Activated naive CD8-positive, alpha-beta T cell treated with anti-CD3 and anti-CD28 coated beads for 36 hours (primary cell): ENCODE measurements at regions not wholly inside any gene's neighbourhood (a gene's known extent, or its start where the extent isn't known, plus 50 kb on each side); places are given as distances from the start of the nearest gene placed in this dataset.

Experiments
- DNase-seq: peaks from one replicate; pipeline ENCODE4 v3.0.0; 2021
- H3K27ac Mint-ChIP-seq: one replicate; pipeline ENCODE4 v1.8.0; 2022; ENCODE audit warnings: mild to moderate bottlenecking, moderate library complexity, mixed read lengths
- H3K27me3 Mint-ChIP-seq: one replicate; pipeline ENCODE4 v1.8.0; 2022; ENCODE audit warnings: mild to moderate bottlenecking, mixed read lengths
- H3K36me3 Mint-ChIP-seq: one replicate; pipeline ENCODE4 v1.8.0; 2021; ENCODE audit warnings: mild to moderate bottlenecking, mixed read lengths
- H3K4me1 Mint-ChIP-seq: one replicate; pipeline ENCODE4 v1.8.0; 2021; ENCODE audit warnings: mixed read lengths
- H3K4me3 Mint-ChIP-seq: one replicate; pipeline ENCODE4 v1.8.0; 2022; ENCODE audit warnings: mild to moderate bottlenecking, moderate library complexity, mixed read lengths
- H3K9me3 Mint-ChIP-seq: one replicate; pipeline ENCODE4 v1.8.0; 2022; ENCODE audit warnings: mixed read lengths

- H3K4me3 Mint-ChIP-seq: no peak overlapping the region
- no peaks in the 10 kb centered on the region for H3K36me3 Mint-ChIP-seq
- H3K27me3 Mint-ChIP-seq: peaks cover 12% of the 10 kb centered on the region
- no peak for DNase-seq
- H3K9me3 Mint-ChIP-seq: no peaks in the 10 kb centered on the region
- H3K4me1 Mint-ChIP-seq: no peaks in the 10 kb centered on the region
- no peak overlapping the region for H3K27ac Mint-ChIP-seq
These were observed 207.6 kb upstream of the SMIM21 start for GRCh38 chr18:75635096-75635495.

DNA sequence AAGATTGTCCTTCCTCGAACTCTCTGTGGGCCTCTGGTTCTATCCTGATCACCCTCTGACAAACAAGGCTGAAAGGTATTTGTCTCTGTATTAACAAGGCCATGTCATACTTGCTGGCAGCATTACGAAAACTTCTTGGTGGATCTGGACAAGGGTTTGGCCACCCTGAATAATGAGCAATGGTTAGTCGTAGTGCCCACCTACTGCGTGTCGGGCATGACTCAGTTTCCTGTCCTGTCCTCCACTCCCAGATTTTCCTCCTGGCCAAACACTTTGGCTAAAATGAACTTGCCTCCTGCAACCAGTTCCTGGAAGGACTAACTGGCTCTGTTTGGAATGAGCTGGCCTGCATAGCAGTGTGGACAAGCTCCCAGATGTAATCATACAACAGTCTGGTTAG, 198.5 kb upstream of the SMIM21 start:
- Mint-ChIP-seq H3K27me3 (peaks cover 9% of the 10 kb centered on the region), H3K27ac (no peak overlapping the region), H3K9me3 (no peaks in the 10 kb centered on the region), H3K4me3 (no peak overlapping the region), H3K36me3 (no peaks in the 10 kb centered on the region), H3K4me1 (no peaks in the 10 kb centered on the region)
- no peak for DNase-seq

DNA sequence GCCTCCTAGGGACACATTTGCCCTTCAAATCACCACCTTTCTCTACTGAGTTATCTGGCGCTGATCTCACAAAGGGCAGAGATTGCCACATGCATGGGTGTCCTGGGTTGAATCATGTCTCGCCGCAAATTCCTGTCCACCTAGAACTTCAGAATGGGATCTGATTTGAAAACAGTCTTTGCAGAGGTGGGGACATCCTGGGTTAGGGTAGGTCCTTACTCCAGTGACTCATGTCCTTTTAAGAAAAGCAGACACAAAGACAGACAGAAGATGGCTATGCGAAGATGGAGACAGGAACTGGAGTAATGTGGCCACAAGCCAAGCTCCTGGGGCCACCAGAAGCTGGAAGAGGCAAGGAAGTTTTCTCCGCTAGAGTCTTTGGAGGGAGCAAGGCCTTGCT, 197.4 kb upstream of the SMIM21 start:
- H3K27ac Mint-ChIP-seq: no peak overlapping the region

DNA sequence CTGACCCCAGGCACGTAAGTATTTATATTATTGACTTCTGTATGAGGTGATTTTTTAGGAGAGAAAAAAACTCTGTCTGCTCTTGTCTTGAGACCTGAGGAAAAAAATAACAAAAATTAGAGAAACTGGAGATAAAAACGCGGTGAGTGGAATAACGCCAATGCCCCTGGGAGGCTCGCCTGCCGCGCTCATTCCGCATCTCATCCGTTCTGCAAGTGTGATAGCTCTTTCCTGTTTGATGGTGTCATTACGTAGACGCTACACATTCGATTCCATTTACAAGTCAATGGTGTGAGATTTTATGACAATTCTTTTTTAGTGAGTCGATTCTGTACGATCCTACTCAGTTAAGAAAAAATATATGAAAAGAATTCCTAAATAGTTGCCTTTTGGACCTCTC, 194.3 kb upstream of the SMIM21 start:
- Mint-ChIP-seq H3K27me3 (peaks cover 8% of the 10 kb centered on the region), H3K9me3 (no peaks in the 10 kb centered on the region), H3K4me3 (no peak overlapping the region), H3K27ac (no peak overlapping the region), H3K36me3 (no peaks in the 10 kb centered on the region), H3K4me1 (no peaks in the 10 kb centered on the region)
- DNase-seq: no peak

More for the DNA sequence above, 197.4 kb upstream of the SMIM21 start:
- Mint-ChIP-seq H3K4me3 (no peak overlapping the region), H3K4me1 (no peaks in the 10 kb centered on the region), H3K27me3 (peaks cover 6% of the 10 kb centered on the region), H3K9me3 (no peaks in the 10 kb centered on the region), H3K36me3 (no peaks in the 10 kb centered on the region)
- DNase-seq: no peak

DNA sequence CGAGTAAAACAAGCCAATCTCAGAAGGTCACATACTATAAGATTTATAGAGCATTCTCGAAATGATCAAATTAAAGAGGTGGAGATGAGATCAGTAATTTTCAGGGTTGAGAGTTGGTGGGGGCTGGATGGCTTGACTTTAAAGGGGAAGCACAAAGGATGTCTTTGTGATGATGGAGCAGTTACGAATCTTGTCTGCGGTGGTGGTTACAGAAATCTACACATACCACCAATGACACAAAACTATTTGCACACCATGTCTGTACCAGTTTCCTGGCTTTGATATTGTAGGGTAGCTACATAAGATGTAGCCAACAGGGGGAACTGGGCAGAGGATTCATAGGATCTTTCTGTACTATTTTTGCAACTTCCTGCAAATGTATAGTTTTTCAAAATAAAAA, 190.6 kb upstream of the SMIM21 start:
- H3K36me3 Mint-ChIP-seq: no peaks in the 10 kb centered on the region
- H3K27me3 Mint-ChIP-seq: peaks cover 15% of the 10 kb centered on the region
- H3K27ac Mint-ChIP-seq: no peak overlapping the region
- H3K4me3 Mint-ChIP-seq: no peak overlapping the region
- H3K4me1 Mint-ChIP-seq: no peaks in the 10 kb centered on the region
- no peaks in the 10 kb centered on the region for H3K9me3 Mint-ChIP-seq
- no peak for DNase-seq

GRCh38 chr18:75612456-75612855, 185.0 kb upstream of the SMIM21 start:
- Mint-ChIP-seq H3K36me3 (no peaks in the 10 kb centered on the region), H3K27ac (no peak overlapping the region), H3K4me3 (no peak overlapping the region), H3K4me1 (no peaks in the 10 kb centered on the region), H3K27me3 (peaks cover 7% of the 10 kb centered on the region), H3K9me3 (no peaks in the 10 kb centered on the region)
- DNase-seq: no peak

DNA sequence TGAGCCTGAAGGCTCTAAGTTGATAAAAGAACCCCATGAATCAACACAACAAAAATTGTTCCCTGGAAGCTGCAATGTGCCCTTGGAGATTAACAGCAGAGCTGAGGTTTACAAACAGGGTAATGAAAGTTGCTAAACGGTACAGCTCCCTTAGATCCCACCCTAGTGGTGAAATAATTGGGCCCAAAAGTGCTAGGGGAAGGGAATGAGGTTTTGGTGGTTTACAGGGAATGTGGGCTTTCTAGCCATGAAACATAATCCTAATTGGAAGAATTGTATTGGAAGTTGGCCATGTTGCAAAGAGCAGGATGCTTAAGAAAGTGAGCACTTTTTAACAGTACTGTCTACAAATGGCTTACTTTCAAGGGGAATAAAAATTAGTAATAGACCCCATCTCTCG, 180.2 kb upstream of the SMIM21 start:
- H3K36me3 Mint-ChIP-seq: no peaks in the 10 kb centered on the region
- no peaks in the 10 kb centered on the region for H3K4me1 Mint-ChIP-seq
- no peaks in the 10 kb centered on the region for H3K9me3 Mint-ChIP-seq
- peaks cover 4% of the 10 kb centered on the region for H3K27me3 Mint-ChIP-seq
- no peak for DNase-seq
- H3K27ac Mint-ChIP-seq: no peak overlapping the region
- no peak overlapping the region for H3K4me3 Mint-ChIP-seq

GRCh38 chr18:75592527-75592926, 165.0 kb upstream of the SMIM21 start:
- Mint-ChIP-seq H3K27me3 (no peaks in the 10 kb centered on the region), H3K27ac (no peak overlapping the region), H3K36me3 (no peaks in the 10 kb centered on the region), H3K9me3 (peaks cover 28% of the 10 kb centered on the region), H3K4me1 (no peaks in the 10 kb centered on the region), H3K4me3 (no peak overlapping the region)
- DNase-seq: no peak

DNA sequence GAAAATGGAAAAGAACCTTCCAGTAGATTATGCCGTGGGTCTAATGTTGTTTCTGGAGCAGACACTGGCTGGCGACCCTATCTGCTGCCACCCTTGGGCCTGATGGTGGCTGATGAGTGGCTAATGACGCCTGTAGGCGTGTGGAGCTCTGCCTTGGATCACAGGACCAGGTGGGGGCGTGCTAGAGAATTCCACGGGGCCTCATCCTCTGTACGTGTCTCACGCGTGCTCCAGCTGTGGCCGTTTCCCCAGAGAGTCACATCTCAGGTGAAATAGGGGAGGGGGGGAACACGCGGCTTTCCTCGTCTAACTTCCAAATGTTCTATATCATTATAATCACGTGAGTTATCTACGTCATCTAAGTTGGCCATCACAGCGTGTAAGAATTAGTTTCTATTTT, 160.9 kb upstream of the SMIM21 start:
- no peak for DNase-seq
- no peak overlapping the region for H3K4me3 Mint-ChIP-seq
- peaks cover 20% of the 10 kb centered on the region for H3K9me3 Mint-ChIP-seq
- no peaks in the 10 kb centered on the region for H3K36me3 Mint-ChIP-seq
- H3K27ac Mint-ChIP-seq: no peak overlapping the region
- peaks cover 4% of the 10 kb centered on the region for H3K27me3 Mint-ChIP-seq
- no peaks in the 10 kb centered on the region for H3K4me1 Mint-ChIP-seq

- no peaks in the 10 kb centered on the region for H3K4me1 Mint-ChIP-seq
- H3K27me3 Mint-ChIP-seq: peaks cover 4% of the 10 kb centered on the region
- peaks cover 10% of the 10 kb centered on the region for H3K9me3 Mint-ChIP-seq
- no peak for DNase-seq
- no peak overlapping the region for H3K27ac Mint-ChIP-seq
- no peaks in the 10 kb centered on the region for H3K36me3 Mint-ChIP-seq
- no peak overlapping the region for H3K4me3 Mint-ChIP-seq
These were observed 159.6 kb upstream of the SMIM21 start for GRCh38 chr18:75587131-75587530.

DNA sequence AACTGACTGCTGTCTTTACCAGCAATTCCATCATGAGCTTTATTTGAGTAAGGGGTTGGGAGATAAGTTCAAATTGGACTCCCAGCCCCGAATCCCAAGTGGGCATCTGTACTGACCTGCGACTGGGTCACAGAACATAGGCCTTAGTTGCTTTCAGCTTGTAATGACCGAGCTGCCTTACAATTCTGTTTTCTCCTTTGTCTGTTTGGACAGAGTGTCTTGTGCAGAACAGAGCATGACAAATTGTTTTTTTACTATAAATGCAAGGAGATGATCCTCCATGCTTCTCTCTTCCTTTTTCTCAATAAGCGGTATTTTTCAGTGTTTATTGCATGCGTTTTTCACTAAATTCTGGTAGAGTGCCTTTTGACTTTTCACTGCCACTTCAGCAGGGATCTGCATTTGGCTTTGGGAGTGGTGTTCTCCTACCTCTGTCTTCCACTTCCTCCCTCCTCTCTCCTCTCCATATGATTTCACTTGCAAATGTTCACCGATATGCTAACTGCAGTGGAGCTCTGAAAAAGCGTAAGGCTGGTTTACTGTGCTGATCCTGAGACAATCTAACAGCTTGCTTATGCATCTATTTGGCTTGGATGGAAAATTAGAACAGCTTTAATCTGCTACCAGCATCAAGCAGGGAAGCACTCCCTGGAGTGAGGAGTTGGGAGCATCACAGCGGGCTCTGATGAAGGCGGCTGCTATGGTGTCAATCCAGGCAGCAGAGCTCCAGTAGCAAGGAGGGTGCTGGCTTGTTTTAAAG, 158.8 kb upstream of the SMIM21 start:
- DNase-seq: no peak
- peaks cover 4% of the 10 kb centered on the region for H3K9me3 Mint-ChIP-seq
- no peak overlapping the region for H3K27ac Mint-ChIP-seq
- no peaks in the 10 kb centered on the region for H3K36me3 Mint-ChIP-seq
- peaks cover 4% of the 10 kb centered on the region for H3K27me3 Mint-ChIP-seq
- H3K4me3 Mint-ChIP-seq: no peak overlapping the region
- no peaks in the 10 kb centered on the region for H3K4me1 Mint-ChIP-seq

DNA sequence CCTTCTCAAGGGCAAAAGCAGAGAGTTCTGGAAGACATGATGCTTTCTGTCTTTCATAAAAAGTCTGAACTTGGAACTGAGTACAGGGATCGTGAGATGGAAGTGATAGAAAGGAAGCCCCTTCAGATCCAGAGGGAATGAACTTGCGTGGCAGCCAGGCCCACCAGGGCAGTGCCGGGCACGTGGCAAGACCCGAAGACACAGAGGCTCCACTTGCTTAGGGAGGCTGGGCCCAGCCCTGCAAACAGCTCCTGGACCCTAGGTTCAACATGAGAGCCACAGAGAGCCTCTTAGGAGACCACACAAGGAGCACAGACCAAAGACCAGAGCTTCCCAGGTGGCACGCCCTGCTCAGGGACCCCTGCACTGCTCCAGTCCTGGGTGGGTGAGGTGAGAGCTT, 155.4 kb upstream of the SMIM21 start:
- H3K9me3 Mint-ChIP-seq: no peaks in the 10 kb centered on the region
- H3K36me3 Mint-ChIP-seq: no peaks in the 10 kb centered on the region
- peaks cover 11% of the 10 kb centered on the region for H3K27me3 Mint-ChIP-seq
- no peak overlapping the region for H3K27ac Mint-ChIP-seq
- no peak overlapping the region for H3K4me3 Mint-ChIP-seq
- DNase-seq: no peak
- no peaks in the 10 kb centered on the region for H3K4me1 Mint-ChIP-seq

DNA sequence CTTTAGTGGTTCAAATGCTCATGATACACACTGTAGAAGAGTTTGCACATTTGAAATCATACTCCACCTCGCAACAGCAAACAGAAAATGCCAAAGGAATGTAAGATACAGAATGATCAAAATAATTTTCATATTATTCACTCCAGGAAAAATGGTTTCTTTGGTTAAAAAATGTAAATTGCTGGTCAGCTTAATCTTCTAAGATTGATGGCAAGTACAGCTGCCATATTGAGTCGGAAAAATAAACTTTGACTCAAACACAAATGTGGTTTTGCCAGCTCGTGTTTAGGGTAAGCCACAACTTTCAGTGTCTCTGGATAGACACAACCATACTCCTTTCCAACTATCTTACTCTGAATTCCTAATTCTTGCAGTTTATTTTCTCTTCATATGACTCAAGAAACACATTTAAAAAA, 154.9 kb upstream of the SMIM21 start:
- H3K4me1 Mint-ChIP-seq: no peaks in the 10 kb centered on the region
- peaks cover 11% of the 10 kb centered on the region for H3K27me3 Mint-ChIP-seq
- no peaks in the 10 kb centered on the region for H3K36me3 Mint-ChIP-seq
- no peak overlapping the region for H3K4me3 Mint-ChIP-seq
- DNase-seq: no peak
- H3K9me3 Mint-ChIP-seq: no peaks in the 10 kb centered on the region
- H3K27ac Mint-ChIP-seq: no peak overlapping the region

GRCh38 chr18:75581336-75582131, 154.0 kb upstream of the SMIM21 start:
- H3K27me3 Mint-ChIP-seq: peaks cover 10% of the 10 kb centered on the region
- H3K36me3 Mint-ChIP-seq: no peaks in the 10 kb centered on the region
- no peaks in the 10 kb centered on the region for H3K4me1 Mint-ChIP-seq
- DNase-seq: no peak
- no peak overlapping the region for H3K27ac Mint-ChIP-seq
- H3K9me3 Mint-ChIP-seq: no peaks in the 10 kb centered on the region
- H3K4me3 Mint-ChIP-seq: no peak overlapping the region

- H3K27ac Mint-ChIP-seq: no peak overlapping the region
- no peak for DNase-seq
- peaks cover 7% of the 10 kb centered on the region for H3K27me3 Mint-ChIP-seq
- H3K4me3 Mint-ChIP-seq: no peak overlapping the region
- peaks cover 2% of the 10 kb centered on the region for H3K9me3 Mint-ChIP-seq
- H3K4me1 Mint-ChIP-seq: no peaks in the 10 kb centered on the region
- no peaks in the 10 kb centered on the region for H3K36me3 Mint-ChIP-seq
These were observed 146.7 kb upstream of the SMIM21 start for GRCh38 chr18:75574187-75574586.

DNA sequence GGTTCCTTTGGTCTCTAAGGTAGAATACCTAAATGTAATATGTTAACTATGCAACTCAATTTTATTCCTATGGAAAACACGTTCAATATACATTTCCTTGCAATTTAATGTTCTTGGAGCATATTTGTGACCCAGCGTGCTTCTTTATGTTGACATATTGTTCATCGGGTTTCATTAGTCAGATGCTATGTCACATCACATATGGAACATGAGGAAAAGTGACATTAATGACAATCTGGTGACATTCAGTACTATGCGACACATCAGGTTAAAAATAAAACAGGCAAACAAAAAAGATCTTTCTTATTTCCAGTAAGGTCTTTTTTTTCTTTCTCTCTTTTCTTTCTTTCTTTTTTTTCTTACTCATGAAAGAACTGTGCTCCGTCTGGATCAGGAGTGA, 135.6 kb upstream of the SMIM21 start:
- peaks cover 8% of the 10 kb centered on the region for H3K27me3 Mint-ChIP-seq
- no peaks in the 10 kb centered on the region for H3K9me3 Mint-ChIP-seq
- H3K36me3 Mint-ChIP-seq: no peaks in the 10 kb centered on the region
- no peak overlapping the region for H3K27ac Mint-ChIP-seq
- H3K4me3 Mint-ChIP-seq: no peak overlapping the region
- H3K4me1 Mint-ChIP-seq: no peaks in the 10 kb centered on the region
- DNase-seq: no peak
